B cell (primary cell): ENCODE measurements at regions not wholly inside any gene's neighbourhood (a gene's known extent, or its start where the extent isn't known, plus 50 kb on each side); places are given as distances from the start of the nearest gene placed in this dataset.

Experiments used
- EZH2 ChIP-seq: IDR thresholded peaks from 2 replicates; pipeline ENCODE4 v1.6.1; 2012; ENCODE audit warnings: borderline replicate concordance, low read depth, mild to moderate bottlenecking, moderate library complexity, low read length; ENCODE audit not compliant: insufficient read depth, poor library complexity, severe bottlenecking
- TF ChIP-seq, protein P1 (sequence below): fragments of 200-600 bp; IDR thresholded peaks from one replicate; pipeline ENCODE4 v1.8.0; 2022; ENCODE audit warnings: antibody characterized with exemption, mild to moderate bottlenecking

DNA sequence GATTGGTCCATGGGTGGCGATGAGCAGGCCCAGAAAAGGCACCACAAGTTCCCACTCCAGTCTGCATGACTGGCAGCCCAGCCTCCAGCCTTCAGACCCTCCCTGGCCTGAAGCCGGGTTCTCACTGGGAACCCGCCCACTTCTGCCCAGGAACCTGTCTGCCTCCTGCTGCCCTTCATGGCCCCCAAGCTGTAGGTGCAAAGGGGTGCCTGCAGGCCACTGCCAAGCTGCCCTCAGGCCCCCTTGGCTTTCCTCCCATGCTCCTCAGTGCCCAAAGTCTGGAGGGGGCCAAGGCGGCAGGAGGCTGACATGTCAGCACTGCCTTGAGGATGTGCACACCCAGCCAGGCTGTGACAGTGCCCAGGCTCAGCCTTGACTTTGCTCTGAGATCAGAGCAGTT lies 488.5 kb upstream of the THBS1 start:
- TF ChIP-seq, protein P1, sequence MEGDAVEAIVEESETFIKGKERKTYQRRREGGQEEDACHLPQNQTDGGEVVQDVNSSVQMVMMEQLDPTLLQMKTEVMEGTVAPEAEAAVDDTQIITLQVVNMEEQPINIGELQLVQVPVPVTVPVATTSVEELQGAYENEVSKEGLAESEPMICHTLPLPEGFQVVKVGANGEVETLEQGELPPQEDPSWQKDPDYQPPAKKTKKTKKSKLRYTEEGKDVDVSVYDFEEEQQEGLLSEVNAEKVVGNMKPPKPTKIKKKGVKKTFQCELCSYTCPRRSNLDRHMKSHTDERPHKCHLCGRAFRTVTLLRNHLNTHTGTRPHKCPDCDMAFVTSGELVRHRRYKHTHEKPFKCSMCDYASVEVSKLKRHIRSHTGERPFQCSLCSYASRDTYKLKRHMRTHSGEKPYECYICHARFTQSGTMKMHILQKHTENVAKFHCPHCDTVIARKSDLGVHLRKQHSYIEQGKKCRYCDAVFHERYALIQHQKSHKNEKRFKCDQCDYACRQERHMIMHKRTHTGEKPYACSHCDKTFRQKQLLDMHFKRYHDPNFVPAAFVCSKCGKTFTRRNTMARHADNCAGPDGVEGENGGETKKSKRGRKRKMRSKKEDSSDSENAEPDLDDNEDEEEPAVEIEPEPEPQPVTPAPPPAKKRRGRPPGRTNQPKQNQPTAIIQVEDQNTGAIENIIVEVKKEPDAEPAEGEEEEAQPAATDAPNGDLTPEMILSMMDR = no peak
- TF ChIP-seq EZH2 = no peak
